ENCODE measurements at regions not wholly inside any gene's neighbourhood (a gene's known extent, or its start where the extent isn't known, plus 50 kb on each side); places are given as distances from the start of the nearest gene placed in this dataset.
"Not testable (repeated sequence)": the region's sequence is repeated elsewhere in the genome, so short reads cannot be mapped to it uniquely, and the experiment has no call there.

DNA sequence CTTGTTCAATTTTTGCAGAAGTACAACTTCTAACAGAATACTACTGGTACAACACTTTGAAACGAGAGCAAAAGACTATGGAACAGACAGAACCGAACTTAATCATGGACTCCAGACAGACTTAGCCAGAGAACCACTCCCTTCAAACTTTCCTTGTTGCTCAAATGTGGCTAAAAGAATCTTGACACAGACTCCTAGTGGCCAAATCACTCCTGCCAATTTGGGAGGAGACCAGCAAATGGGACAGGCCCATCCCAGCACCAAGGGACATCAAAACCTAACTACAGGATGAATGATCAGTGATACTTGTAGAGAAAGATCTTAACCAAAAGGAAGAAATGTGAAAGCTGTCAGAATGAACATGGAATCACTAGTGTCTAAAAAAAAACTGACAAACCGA lies 154.0 kb downstream of the MATN1 start:
- DNase-seq (ENCODE audit: low spot score): no peak

DNA sequence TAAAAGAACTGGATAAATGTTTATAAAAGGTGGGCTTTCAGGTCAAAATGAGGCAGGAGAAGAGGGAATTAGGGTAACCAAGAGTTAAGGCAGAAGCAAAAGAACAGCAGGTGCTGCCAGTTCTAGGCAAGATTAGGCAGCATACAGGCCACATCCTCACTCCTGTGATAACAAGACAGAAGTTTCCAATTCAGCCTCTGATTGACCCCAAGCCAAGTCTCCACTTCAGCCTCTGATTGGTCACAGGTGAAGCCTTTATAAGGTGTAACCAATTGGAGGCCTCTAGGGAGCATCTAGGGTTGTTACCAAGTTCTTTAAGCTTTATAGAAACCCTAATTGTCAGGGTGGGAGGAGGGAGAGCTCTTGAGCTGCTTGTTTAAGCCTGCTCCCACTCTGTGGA lies 160.8 kb downstream of the MATN1 start:
- no peak for DNase-seq (ENCODE audit: low spot score)

DNA sequence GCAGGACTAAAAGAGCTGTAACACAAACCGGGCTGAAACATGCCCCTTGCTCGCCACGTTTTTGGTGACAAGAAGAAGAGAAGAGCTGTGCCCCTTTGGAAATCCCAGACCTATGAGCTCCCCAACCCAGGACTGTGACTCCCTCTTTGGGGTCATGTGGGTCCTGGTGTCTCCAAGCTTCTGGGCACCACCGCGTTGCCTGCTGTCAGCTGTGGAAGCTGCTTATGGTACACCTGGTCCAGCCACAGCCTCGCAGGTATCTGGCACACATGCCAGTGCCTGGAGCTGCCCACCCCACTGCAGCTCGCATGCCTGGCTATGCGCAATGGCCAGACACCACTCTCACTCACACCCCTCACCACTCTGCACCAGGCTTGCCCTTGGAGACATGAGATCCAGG lies 171.8 kb downstream of the MATN1 start:
- no peak for DNase-seq (ENCODE audit: low spot score)

DNA sequence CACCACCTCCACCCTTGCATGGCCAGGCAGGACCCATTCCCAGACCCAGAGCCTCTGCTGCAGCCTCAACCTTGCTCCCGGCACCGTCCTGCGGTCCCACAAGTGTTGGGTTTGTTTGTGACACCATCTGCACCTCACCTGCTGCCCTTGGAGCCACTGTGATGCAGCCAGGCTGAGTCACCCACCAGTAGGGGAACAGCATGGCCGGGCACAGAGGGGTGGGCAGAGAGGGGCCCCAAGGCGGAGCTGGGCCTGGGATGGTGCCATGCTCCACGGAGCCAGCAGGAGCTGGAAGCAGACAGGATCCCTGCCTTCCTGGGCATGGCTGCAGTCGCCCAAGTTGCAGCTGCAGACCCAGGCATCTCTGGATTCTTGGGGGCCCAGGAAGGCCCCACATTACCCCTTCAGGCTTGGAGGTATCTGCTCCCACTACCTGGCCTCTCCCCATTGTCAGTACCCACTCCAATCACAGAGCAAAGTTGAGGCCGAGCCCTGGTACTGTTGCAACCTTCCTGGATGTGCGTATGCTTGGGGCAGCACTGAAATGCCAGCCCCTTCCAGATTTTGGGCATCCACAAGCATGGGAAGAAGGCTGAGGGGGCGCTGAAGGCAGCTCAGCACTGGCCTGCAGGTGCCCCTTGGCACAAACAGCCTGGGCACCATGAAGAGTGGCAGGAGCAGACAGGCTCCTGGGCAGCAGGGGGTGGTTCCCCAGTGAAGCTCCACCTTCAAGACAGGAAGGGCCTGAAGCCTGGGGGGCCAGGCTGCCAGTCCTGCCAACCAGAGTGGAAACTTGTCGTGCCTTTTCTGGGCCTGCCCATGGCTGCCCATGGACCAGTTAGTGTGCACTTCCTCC lies 172.8 kb downstream of the MATN1 start:
- no peak for DNase-seq (ENCODE audit: low spot score)

DNA sequence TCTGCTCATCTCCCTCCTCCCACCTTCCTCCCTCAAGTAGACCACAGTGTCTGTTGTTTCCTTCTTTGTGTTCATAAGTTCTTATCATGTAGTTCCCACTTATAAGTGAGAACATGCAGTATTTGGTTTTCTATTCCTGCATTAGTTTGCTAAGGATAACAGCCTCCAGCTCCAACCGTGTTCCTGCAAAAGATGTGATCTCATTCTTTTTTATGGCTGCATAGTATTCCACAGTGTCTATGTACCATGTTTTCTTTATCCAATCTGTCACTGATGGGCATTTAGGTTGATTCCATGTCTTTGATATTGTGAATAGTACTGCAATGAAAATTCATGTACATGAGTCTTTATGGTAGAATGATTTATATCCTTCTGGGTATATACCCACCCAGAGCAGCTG lies 173.5 kb downstream of the MATN1 start:
- DNase-seq (ENCODE audit: low spot score): not testable (repeated sequence)

DNA sequence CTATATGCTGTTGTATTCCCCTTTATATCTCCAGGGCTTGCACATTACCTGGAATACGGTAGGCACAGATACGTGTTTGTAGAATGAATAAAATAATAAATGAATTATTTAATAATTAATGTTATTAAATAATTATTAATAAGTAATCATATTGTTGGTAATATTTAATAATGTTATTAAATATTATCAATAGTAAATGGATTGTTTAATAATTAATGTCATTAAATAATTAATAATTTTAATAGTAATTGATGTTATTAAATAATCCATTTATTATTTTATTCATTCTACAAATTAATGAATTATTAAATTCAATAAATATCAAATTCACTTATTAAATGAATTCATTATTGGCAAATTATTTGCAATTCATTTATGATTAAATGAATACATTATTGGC lies 175.1 kb downstream of the MATN1 start:
- no peak for DNase-seq (ENCODE audit: low spot score)

DNA sequence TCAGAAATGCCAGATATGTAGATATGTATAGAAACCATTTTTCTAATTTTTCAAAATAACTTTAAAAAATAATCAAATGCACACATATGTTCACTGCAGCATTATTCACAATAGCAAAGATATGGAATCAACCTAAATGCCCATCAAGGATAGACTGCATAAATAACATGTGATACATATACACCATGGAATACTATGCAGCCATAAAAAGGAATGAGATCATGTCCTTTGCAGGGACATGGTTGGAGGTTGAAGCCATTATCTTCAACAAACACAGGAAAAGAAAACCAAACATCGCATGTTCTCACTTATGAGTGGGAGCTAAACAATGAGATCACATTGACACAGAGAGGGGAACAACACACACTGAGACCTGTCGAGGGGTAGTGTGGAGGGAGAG lies 176.1 kb downstream of the MATN1 start:
- DNase-seq (ENCODE audit: low spot score): not testable (repeated sequence)

DNA sequence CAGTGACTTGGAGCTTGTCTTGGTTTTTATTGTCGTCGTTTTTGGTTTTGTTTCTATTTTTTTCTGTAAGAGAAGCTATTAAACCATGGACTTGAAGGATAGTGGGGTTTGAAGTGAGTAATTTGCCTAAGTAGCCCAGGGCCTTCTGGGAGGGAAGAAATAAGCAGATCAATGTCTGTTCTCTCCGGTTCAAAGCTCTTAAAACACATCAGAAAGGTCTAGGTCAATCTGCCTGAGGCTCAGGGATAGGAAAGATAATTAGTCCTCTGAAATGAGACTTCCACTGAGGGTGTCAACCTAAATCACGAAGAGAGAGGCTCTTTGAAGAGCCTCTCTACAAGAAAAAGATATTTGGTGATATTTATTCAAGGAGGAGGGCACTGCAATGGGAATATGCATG lies 178.0 kb downstream of the MATN1 start:
- no peak for DNase-seq (ENCODE audit: low spot score)

DNA sequence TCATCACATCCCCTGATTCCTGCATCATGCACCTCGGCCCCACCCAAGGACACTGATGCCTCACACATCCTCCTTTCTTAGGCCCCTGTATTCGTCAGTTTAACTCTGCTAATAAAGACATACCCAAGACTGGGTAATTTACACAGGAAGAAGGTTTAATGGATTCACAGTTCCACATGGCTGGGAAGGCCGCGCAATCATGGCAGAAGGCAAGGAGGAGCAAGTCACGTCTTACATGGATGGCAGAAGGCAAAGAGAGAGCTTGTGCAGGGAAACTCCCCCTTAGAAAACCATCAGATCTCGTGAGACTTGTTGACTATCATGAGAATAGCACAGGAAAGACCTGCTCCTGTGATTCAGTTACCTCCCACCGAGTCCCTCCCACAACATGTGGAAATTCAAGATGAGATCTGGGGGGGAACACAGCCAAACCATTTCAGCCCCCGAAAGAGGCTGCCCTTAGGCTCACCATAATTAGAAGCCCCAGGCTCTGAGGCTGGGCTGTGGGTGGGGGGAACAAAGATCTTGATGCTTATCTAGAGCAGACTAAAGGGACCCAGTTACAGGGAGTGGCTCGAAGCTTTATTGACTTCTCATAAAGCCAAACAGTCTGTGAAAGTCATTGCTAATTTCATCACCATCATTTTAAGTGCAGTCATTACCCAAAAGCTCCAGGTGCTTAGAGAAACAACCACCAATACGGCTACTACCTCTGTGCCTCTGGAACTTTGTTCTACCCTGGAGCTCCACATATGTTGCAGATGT lies 181.5 kb downstream of the MATN1 start:
- DNase-seq (ENCODE audit: low spot score): no peak

DNA sequence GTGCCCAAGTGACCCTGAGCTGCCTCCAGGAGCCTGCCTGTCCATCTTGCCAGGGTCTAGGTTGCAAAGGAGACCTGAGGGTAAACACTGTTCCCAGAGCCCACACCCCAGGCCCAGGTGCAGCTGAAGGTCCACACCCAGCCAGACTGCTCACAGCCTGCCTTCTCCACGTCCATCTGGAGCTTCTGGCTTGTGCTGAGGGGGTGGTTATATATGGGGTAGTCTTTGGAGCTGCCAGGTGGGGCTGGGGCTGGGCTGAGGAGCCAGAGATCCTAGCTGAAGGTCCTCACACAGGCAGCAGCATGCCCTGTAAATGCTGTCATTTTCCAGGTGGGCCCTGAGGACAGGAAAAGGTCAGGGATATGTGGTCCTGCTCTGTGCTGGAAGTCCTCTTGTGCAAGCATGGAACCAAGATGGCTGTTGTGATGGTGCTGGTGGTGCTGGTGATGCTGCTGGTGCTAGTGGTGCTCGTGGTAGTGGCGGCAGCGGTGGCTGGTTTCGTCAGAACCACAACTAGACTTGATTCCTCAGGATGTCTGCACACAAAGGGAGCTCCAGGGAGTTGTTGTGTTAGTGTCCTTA lies 182.7 kb downstream of the MATN1 start:
- no peak for DNase-seq (ENCODE audit: low spot score)

DNA sequence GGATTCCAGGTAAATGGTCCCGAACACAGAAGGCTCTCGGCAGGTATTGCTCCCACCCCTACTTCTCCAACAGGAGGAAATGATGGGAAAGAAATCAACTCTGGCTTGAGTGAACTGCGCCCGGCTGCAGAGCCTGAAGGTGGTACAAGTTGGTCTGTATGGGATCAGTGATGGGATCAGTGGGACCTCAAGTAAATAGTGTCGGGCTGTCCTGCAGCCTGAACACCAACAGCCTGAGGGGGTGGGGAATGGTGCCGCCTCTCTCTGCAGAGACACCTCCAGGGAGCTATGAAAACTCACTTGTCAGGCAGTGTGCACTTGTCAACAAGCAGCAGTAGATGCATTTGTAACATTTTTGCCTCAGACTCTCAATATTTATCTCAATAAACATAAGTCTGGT lies 183.5 kb downstream of the MATN1 start:
- no peak for DNase-seq (ENCODE audit: low spot score)

DNA sequence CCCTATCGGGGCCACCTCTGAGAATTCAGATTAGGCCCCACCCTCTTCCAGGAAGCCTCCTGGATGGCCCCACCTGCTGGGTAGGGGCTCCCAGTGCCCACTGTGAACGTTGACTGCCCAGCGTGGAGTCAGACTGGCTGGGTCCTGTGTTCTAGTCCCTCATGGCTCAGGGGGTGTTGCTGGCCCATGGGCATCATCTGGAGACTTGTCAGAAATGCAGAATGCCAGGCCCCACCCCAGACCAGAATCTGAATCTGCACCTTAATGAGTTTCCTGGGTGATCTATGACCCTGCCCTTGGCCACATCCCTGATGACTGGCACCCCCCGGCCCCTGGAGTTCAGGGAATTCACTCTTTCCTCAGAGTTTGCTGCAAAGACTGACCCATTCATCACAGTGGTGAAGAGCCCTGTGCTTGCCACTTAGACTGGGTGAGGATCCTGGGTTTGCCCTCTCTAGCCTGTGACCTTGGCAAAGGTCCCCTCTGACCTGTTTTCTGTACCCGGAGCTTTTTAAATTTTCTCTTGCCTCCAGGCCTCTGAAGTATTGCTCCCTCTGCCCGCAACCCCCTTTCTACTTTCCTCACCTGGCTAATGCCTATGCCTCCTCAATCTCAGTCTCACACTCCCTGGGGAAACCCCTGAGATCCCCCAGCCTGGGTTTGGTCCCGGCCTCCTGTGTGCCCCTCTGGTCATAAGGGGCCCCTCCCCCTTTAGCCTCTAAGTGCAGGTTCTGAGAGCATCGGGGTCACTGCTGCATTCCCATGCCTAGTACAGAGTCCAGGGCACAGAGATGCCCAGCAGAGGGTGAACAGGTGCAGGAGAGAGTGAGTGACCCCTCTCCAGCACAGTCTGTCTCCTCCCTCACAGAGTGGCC lies 184.2 kb downstream of the MATN1 start:
- DNase-seq (ENCODE audit: low spot score): no peak

DNA sequence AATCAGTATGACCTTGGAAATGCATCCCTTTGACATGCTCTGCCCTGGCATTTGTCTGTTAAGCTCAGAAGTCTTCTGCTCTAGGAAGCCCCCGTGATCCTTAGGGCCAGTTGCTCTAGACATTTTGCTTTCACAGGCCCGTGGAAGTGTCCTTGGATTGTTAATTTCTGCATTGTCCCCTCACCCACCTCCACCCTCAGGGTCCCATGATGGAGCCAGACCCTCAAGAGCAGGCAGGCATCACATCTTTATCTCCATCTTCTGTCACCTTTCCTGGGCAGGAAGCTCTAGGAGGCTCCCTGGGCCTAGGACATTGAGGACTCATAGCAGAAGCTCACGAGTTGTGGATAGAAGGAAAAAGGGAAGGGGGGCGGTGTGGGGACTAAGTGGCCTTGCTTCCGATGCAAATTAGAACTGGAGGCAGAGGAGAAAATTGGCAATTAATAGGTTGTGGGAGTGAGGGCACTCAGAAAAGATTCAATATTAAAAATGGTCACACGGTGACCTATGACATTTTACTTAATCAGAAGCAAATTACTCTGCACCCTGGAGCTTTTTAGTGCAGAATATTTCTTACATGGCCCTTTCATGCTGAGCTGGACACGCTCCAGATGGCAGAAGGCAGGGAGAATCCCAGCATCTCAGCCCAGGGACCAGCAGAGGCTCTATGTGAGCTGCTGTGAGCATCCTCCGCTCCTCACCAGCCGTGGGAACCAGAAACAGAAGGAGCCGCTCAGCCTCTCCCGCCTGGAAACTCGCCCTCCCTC lies 185.0 kb downstream of the MATN1 start:
- no peak for DNase-seq (ENCODE audit: low spot score)

DNA sequence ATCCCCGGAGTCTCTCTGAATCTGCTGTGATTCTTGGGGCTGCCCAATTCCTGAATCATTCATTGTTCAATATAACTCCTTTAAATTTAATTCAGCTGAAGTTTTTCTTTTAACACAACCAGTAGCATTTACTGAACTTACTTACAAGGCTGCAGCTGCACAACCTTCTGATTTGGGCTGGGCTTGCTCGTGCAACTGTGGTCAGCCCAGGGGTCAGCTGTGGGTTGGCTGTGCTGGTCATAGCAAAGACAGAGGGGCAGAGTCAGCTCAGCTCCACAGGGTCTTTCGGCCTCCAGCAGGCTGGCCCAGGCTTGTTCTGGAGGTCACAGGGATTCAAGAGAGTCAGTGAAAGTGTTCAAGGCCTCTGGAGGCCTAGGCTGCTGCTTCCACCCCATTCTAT lies 186.1 kb downstream of the MATN1 start:
- DNase-seq (ENCODE audit: low spot score): no peak

DNA sequence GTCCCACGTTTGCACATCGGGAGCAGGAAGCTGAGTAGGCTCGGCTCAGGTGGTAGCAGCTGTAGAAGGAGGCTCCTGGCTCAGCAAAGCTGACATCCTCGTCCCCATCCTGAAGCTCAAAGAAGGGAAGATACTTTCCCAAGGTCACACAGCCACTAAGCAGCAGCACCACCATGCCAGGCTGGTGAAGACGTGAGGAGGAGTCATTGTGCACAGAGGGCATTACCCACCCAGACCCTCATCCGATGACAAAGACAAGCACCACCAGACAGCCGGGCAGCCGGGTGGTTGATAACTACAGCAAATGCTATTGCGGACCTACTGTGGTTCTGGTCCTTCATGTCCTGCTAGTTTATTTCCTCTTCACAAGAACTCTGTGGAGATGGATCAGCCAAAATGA lies 186.9 kb downstream of the MATN1 start:
- DNase-seq (ENCODE audit: low spot score): no peak

DNA sequence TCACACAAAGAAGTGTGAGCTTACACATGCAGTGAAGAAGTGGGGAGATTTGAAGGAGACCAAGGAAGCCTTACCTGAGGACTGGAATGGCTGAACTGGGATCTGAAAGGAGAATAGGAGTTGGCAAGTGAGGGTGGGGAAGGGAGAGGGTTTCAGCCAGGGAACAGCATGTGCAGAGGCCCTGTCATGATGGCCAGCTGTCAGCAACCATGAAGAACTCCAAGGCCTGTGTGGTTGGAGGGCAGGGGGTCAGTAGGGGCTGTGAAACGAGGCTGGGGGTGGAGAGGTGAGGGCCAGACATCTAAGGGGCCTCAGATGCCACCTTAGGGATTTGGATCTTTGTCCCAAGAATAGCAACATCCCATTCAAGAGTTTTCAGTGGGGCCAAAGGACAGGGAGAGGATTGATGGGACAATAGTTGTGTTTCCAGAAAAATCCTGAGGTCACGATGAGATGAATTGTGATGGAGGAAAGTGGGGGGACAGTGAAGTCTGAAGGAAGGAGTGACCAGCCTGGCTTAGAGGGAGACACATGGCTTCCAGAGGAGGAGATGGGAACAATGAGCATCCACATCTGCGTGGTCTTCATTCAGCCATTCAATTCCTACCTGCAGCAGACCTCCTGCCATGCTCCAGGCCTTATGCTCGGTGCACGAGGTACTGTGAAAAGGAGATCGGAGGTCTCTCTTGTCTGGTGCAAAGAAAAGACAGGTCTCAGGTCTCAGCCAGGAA lies 187.6 kb downstream of the MATN1 start:
- DNase-seq (ENCODE audit: low spot score): no peak

DNA sequence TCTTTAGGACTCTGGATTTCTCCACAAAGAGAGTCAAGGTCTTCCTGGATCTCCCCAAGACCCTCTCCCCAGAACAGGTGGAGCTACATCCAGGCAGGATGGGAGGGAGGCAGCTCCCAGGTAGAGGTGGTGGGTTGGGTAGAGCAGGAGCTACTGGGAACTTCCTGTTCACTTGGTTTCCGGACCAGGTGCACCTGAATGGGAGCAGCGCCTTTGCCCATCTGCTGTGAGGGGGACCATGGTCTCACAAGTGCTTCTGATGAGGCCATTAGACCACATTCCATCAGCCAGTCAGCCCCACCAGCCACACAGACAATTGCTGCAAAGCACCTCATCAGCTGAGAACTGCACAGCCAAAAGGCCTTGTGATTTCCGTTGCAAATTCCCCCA lies 188.8 kb downstream of the MATN1 start:
- DNase-seq (ENCODE audit: low spot score): no peak

DNA sequence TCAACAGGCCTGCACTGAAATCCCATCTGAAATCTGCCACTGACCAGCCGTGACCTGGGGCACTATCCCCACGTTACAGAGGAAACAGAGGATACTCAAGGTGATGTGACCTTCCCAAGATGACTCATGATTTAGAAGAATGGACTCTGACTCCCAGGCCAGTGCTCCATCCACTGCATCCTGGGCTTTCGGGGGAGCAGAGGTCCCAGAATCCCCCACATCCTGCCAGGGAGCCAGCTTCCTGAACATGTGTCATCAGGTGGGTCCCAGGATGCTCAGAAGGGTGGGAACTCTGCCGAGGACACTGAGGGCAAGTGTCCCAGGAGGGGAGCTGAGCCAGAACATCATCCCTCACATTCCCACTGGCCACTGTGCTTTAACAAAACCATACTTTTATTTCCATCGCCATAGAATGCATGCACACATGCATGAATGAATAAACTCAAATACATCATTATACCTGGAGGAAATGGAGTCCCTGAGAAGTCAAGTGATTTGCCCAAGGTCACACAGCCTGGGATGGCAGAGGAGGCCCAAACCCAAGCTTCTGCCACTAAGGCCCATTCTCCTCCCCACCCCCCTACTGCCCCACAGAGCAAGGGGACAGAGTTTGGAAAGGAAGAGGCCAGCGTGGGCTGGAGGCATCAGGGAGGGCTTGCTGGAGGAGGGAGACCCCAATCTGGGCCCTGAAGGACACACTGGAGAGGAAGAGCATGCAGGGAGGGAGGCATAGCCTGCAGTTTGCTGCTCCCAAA lies 189.4 kb downstream of the MATN1 start:
- DNase-seq (ENCODE audit: low spot score): no peak

DNA sequence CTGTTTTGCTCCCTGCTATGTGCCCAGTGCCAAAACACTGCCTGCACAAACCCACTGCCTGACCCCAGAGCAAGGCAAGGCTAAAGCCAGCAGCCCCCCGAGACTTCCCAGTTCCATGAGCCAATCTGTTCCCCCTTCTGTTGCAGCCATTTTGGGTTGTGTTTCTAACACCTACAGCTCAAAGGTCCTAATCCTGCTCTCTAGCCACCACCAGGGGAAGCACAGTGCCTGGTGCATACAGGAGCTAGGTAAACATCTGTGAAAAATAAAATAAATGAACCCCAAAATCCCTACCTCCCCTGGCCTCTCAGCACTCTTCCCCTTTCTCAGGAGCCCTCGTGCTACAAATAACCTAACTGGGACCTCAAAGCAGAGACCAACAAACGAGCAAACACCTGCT lies 190.2 kb downstream of the MATN1 start:
- DNase-seq (ENCODE audit: low spot score): no peak

DNA sequence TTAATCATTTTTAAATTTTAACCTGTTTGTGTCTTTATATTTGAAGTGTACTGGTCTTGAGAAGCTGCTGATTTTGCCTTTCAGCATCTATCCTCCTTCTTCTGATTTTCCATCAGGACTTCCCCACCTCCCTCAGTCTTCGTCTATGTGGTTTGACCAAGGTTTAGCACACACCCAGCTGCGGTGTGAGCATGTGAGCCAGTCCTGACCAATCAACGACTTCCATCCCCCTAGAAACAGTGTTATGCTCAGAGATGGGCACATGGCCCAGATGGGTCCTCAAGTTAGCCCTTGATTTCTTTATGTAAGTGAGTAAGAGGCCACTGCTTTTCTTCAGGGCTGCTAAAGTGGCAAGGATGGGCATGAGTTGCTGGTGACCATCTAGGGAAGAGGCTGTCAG lies 190.8 kb downstream of the MATN1 start:
- no peak for DNase-seq (ENCODE audit: low spot score)
